HG03460 (cell line): ENCODE measurements at regions not wholly inside any gene's neighbourhood (a gene's known extent, or its start where the extent isn't known, plus 50 kb on each side); places are given as distances from the start of the nearest gene placed in this dataset.
"Not testable (repeated sequence)": the region's sequence is repeated elsewhere in the genome, so short reads cannot be mapped to it uniquely, and the experiment has no call there.

Experiments
- ATAC-seq: cut with Tn5 transposase; IDR thresholded peaks from one replicate; pipeline ENCODE4 v1.9.1; 2021; ENCODE audit not compliant: unreplicated experiment

- ATAC-seq, result no peak
Measured at GRCh38 chr7:25686493-25686892, 458.2 kb upstream of the NPVF start.

GRCh38 chr7:25694211-25694610 lies 457.8 kb upstream of the NFE2L3 start:
- no peak for ATAC-seq

GRCh38 chr7:25694699-25695098 lies 457.3 kb upstream of the NFE2L3 start:
- no peak for ATAC-seq

- ATAC-seq, result no peak
Measured at GRCh38 chr7:25696571-25696970, 455.4 kb upstream of the NFE2L3 start.

GRCh38 chr7:25698451-25699113 lies 453.4 kb upstream of the NFE2L3 start:
- no peak for ATAC-seq

- ATAC-seq, result not testable (repeated sequence)
Measured at GRCh38 chr7:25700141-25700540, 451.9 kb upstream of the NFE2L3 start.

GRCh38 chr7:25704413-25704812 lies 447.6 kb upstream of the NFE2L3 start:
- ATAC-seq, result no peak

- ATAC-seq, result no peak
Measured at GRCh38 chr7:25706764-25707163, 445.2 kb upstream of the NFE2L3 start.

- ATAC-seq, result no peak
Measured at GRCh38 chr7:25707768-25708620, 444.0 kb upstream of the NFE2L3 start.

- ATAC-seq, result no peak
Measured at GRCh38 chr7:25710959-25711358, 441.0 kb upstream of the NFE2L3 start.

GRCh38 chr7:25711940-25712339 lies 440.1 kb upstream of the NFE2L3 start:
- no peak for ATAC-seq

GRCh38 chr7:25712500-25712899 lies 439.5 kb upstream of the NFE2L3 start:
- no peak for ATAC-seq

GRCh38 chr7:25714013-25714412 lies 438.0 kb upstream of the NFE2L3 start:
- ATAC-seq, result no peak

- ATAC-seq, result no peak
Measured at GRCh38 chr7:25716421-25716820, 435.6 kb upstream of the NFE2L3 start.

- no peak for ATAC-seq
Measured at GRCh38 chr7:25718596-25718995, 433.4 kb upstream of the NFE2L3 start.

- ATAC-seq, result no peak
Measured at GRCh38 chr7:25719190-25719896, 432.7 kb upstream of the NFE2L3 start.

GRCh38 chr7:25720427-25720826 lies 431.6 kb upstream of the NFE2L3 start:
- no peak for ATAC-seq

GRCh38 chr7:25722856-25723255 lies 429.1 kb upstream of the NFE2L3 start:
- no peak for ATAC-seq

GRCh38 chr7:25725451-25725850 lies 426.5 kb upstream of the NFE2L3 start:
- ATAC-seq, result no peak

GRCh38 chr7:25726170-25726780 lies 425.7 kb upstream of the NFE2L3 start:
- no peak for ATAC-seq

- ATAC-seq, result no peak
Measured at GRCh38 chr7:25726781-25727311, 425.2 kb upstream of the NFE2L3 start.
